PC-3 (cell line): ENCODE measurements at regions not wholly inside any gene's neighbourhood (a gene's known extent, or its start where the extent isn't known, plus 50 kb on each side); places are given as distances from the start of the nearest gene placed in this dataset.

Source experiments
- ATAC-seq: fragments of 200-7000 bp; cut with Tn5 transposase; 2 replicates; pipeline ENCODE4 v1.9.1; 2020; ENCODE audit warnings: mild to moderate bottlenecking, moderate library complexity
- BruUV-seq: library from RNA; stranded (reverse); fragments of 400-500 nt; replicated peaks from 2 replicates; lab custom pipeline; 2021; lab: Mats Ljungman, UMichigan
- CTCF ChIA-PET: fragments of 300-600 bp; sonication (Branson Sonifier 250); formaldehyde crosslinking; loops from one replicate; lab custom pipeline; 2022; ENCODE audit warnings: antibody characterized with exemption; lab: Charles Lee
- POLR2A ChIA-PET: fragments of 300-600 bp; sonication (Branson Sonifier 250); formaldehyde crosslinking; loops from one replicate; lab custom pipeline; 2022; ENCODE audit warnings: antibody characterized with exemption; ENCODE audit not compliant: unreplicated experiment; lab: Charles Lee
- DNase-seq: peaks from one replicate; pipeline ENCODE4 v3.0.0-alpha.2; 2015
- H2AFZ ChIP-seq: fragments of 300-600 bp; sonication (generic); 2 replicates; pipeline ENCODE4 v1.6.0; 2016; ENCODE audit warnings: antibody characterized with exemption, low read length
- H3F3A ChIP-seq: fragments of 300-600 bp; sonication (generic); one replicate; pipeline ENCODE4 v1.6.0; 2017; ENCODE audit warnings: antibody characterized with exemption, low read length, control low read depth, mild to moderate bottlenecking; ENCODE audit not compliant: unreplicated experiment
- H3K27ac ChIP-seq: fragments of 300-600 bp; sonication (generic); 2 replicates; pipeline ENCODE4 v1.5.1; 2016; ENCODE audit warnings: mild to moderate bottlenecking, low read length
- H3K27me3 ChIP-seq: fragments of 300-600 bp; sonication (generic); 2 replicates; pipeline ENCODE4 v1.6.1; 2016; ENCODE audit warnings: low read length, mixed read lengths
- H3K36me3 ChIP-seq: fragments of 300-600 bp; sonication (generic); 2 replicates; pipeline ENCODE4 v1.6.1; 2016; ENCODE audit warnings: low read depth, mixed run types, low read length, mixed read lengths
- H3K4me1 ChIP-seq: fragments of 300-600 bp; sonication (generic); 2 replicates; pipeline ENCODE4 v1.5.1; 2016; ENCODE audit warnings: low read length; ENCODE audit not compliant: insufficient read depth
- H3K4me2 ChIP-seq: fragments of 300-600 bp; sonication (generic); 2 replicates; pipeline ENCODE4 v1.6.0; 2016; ENCODE audit warnings: low read length
- H3K4me3 ChIP-seq: fragments of 300-600 bp; sonication (generic); 2 replicates; pipeline ENCODE4 v1.5.1; 2016; ENCODE audit warnings: mild to moderate bottlenecking, low read length, mixed read lengths
- H3K79me2 ChIP-seq: fragments of 300-600 bp; sonication (generic); 2 replicates; pipeline ENCODE4 v1.6.1; 2017; ENCODE audit warnings: low read length, mixed read lengths
- H3K9ac ChIP-seq: fragments of 300-600 bp; sonication (generic); 2 replicates; pipeline ENCODE4 v1.6.0; 2016; ENCODE audit warnings: mild to moderate bottlenecking, low read length
- H3K9me2 ChIP-seq: fragments of 300-600 bp; sonication (generic); replicated peaks from 2 replicates; pipeline ENCODE4 v1.6.1; 2016; ENCODE audit warnings: mixed run types, low read length, mixed read lengths
- H3K9me3 ChIP-seq: fragments of 300-600 bp; sonication (generic); 2 replicates; pipeline ENCODE4 v1.6.1; 2016; ENCODE audit warnings: low read length, mixed read lengths
- H4K20me1 ChIP-seq: fragments of 300-600 bp; sonication (generic); 2 replicates; pipeline ENCODE4 v1.6.1; 2016; ENCODE audit warnings: low read length, mixed read lengths
- EZH2 ChIP-seq: fragments of 300-600 bp; sonication (generic); IDR thresholded peaks from one replicate; pipeline ENCODE4 v1.6.1; 2017; ENCODE audit warnings: antibody characterized with exemption, mild to moderate bottlenecking, low read length; ENCODE audit not compliant: unreplicated experiment
- EZH2phosphoT487 ChIP-seq: fragments of 300-600 bp; sonication (generic); IDR thresholded peaks from 2 replicates; pipeline ENCODE4 v1.6.1; 2018; ENCODE audit warnings: mild to moderate bottlenecking, antibody characterized with exemption, low read length, borderline replicate concordance
- intact Hi-C: fragments of 100-400 bp; cut with micrococcal nuclease; formaldehyde crosslinking; loops from 2 replicates; pipeline ENCODE4 v1.9.0; 2023
- TF ChIP-seq, protein P1 (sequence below): fragments of 300-600 bp; sonication (generic); conservative IDR thresholded peaks from 2 replicates; pipeline ENCODE4 v1.5.1; 2017; ENCODE audit warnings: antibody characterized with exemption, low read depth, mild to moderate bottlenecking, low read length

GRCh38 chr9:134498814-134499166 is 142.8 kb upstream of the COL5A1 start:
- TF ChIP-seq, protein P1, sequence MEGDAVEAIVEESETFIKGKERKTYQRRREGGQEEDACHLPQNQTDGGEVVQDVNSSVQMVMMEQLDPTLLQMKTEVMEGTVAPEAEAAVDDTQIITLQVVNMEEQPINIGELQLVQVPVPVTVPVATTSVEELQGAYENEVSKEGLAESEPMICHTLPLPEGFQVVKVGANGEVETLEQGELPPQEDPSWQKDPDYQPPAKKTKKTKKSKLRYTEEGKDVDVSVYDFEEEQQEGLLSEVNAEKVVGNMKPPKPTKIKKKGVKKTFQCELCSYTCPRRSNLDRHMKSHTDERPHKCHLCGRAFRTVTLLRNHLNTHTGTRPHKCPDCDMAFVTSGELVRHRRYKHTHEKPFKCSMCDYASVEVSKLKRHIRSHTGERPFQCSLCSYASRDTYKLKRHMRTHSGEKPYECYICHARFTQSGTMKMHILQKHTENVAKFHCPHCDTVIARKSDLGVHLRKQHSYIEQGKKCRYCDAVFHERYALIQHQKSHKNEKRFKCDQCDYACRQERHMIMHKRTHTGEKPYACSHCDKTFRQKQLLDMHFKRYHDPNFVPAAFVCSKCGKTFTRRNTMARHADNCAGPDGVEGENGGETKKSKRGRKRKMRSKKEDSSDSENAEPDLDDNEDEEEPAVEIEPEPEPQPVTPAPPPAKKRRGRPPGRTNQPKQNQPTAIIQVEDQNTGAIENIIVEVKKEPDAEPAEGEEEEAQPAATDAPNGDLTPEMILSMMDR = no peak
- TF ChIP-seq EZH2 = no peak
- no peak for TF ChIP-seq EZH2phosphoT487
- BruUV-seq = no TSS peak

GRCh38 chr9:134500931-134501760 is 140.5 kb upstream of the COL5A1 start:
- Histone ChIP-seq H4K20me1 (no peaks in the 10 kb centered on the region), H3K9me2 (no peaks in the 10 kb centered on the region), H3K36me3 (no peaks in the 10 kb centered on the region), H3F3A (no peaks in the 10 kb centered on the region), H2AFZ (no peak overlapping the region), H3K4me2 (no peak overlapping the region), H3K9me3 (no peaks in the 10 kb centered on the region), H3K79me2 (no peaks in the 10 kb centered on the region), H3K27me3 (no peaks in the 10 kb centered on the region), H3K4me1 (peaks cover 25% of the 10 kb centered on the region), H3K4me3 (no peak overlapping the region), H3K9ac (no peak overlapping the region), H3K27ac (no peak overlapping the region)
- TF ChIP-seq, protein P1 = no peak
- TF ChIP-seq EZH2 (no peak), EZH2phosphoT487 (no peak)
- DNase-seq (no peak), ATAC-seq (no peak)
- ChIA-PET CTCF (no interaction called here), POLR2A (no interaction called here)
- BruUV-seq = no TSS peak
- intact Hi-C loops = no loop called here

More at GRCh38 chr9:134498814-134499166, 142.8 kb upstream of the COL5A1 start:
- ChIA-PET POLR2A (no interaction called here), CTCF (no interaction called here)
- Histone ChIP-seq H3K36me3 (no peaks in the 10 kb centered on the region), H4K20me1 (no peaks in the 10 kb centered on the region), H2AFZ (no peak overlapping the region), H3K79me2 (no peaks in the 10 kb centered on the region), H3K4me3 (no peak overlapping the region), H3K4me1 (peaks cover 25% of the 10 kb centered on the region), H3K4me2 (no peak overlapping the region), H3K9me2 (no peaks in the 10 kb centered on the region), H3K27ac (no peak overlapping the region), H3F3A (no peaks in the 10 kb centered on the region), H3K9ac (no peak overlapping the region), H3K27me3 (no peaks in the 10 kb centered on the region), H3K9me3 (no peaks in the 10 kb centered on the region)
- no peak for DNase-seq
- intact Hi-C loops = no loop called here
- no peak for ATAC-seq

GRCh38 chr9:134501761-134502265 is 139.8 kb upstream of the COL5A1 start:
- H3K4me3 ChIP-seq = no peak overlapping the region
- H3K36me3 ChIP-seq = no peaks in the 10 kb centered on the region
- no peak for TF ChIP-seq EZH2phosphoT487
- TF ChIP-seq, protein P1 = no peak
- TF ChIP-seq EZH2 = no peak
- intact Hi-C loops = no loop called here
- ATAC-seq = no peak
- H3K27me3 ChIP-seq = no peaks in the 10 kb centered on the region
- no peak overlapping the region for H3K4me2 ChIP-seq
- H3K79me2 ChIP-seq = no peaks in the 10 kb centered on the region
- H3F3A ChIP-seq = no peaks in the 10 kb centered on the region
- H3K9me3 ChIP-seq = no peaks in the 10 kb centered on the region
- H3K4me1 ChIP-seq = peaks cover 23% of the 10 kb centered on the region
- no peak for DNase-seq
- no TSS peak for BruUV-seq
- H3K9me2 ChIP-seq = no peaks in the 10 kb centered on the region
- H3K9ac ChIP-seq = no peak overlapping the region
- ChIA-PET CTCF (no interaction called here), POLR2A (no interaction called here)
- no peak overlapping the region for H3K27ac ChIP-seq
- H4K20me1 ChIP-seq = no peaks in the 10 kb centered on the region
- no peak overlapping the region for H2AFZ ChIP-seq
